GM23338 (cell line): ENCODE measurements at regions not wholly inside any gene's neighbourhood (a gene's known extent, or its start where the extent isn't known, plus 50 kb on each side); places are given as distances from the start of the nearest gene placed in this dataset.

Source experiments
- CTCF ChIP-seq, 2 experiments: fragments of 200-600 bp in 1 of 2; sonication (generic) in 1 of 2; conservative IDR thresholded peaks; 2 replicates each; pipeline versions ENCODE4 v1.5.1 to v1.6.1; 2016 to 2017; ENCODE audit warnings: antibody characterized with exemption in 2 of 2, low read depth in 2 of 2, mild to moderate bottlenecking in 2 of 2, moderate library complexity in 1 of 2
- REST ChIP-seq: IDR thresholded peaks from one replicate; pipeline ENCODE4 v1.6.1; 2018; ENCODE audit warnings: antibody characterized with exemption; ENCODE audit not compliant: unreplicated experiment

- no peak for TF ChIP-seq REST
- no peak for TF ChIP-seq CTCF (conservative IDR thresholded peaks at IDR 0.05; ENCODE audit: low read depth in 2 of 2)
These were observed 84.8 kb upstream of the GATA6 start for GRCh38 chr18:22084547-22084946.
